ENCODE measurements at regions not wholly inside any gene's neighbourhood (a gene's known extent, or its start where the extent isn't known, plus 50 kb on each side); places are given as distances from the start of the nearest gene placed in this dataset.

DNA sequence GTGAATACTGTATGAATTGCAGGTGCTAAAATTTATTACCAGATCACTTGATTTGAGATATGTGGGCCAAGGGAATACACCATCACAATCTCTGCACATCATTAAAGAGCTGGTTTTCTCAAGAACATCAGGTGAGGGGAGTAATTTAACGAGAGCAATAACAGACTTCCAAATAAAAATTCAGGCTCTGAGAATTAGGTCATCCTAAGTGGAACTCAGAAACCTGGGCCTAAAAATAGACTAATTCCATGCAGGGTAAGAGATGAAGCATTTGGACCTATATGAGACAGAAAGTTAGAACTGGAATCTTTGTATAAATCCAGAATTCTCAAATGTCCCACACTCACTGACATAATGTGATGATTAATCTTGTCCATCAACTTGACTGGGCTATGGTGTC lies 331.1 kb downstream of the ZNF621 start:
- TF ChIP-seq, protein P1, sequence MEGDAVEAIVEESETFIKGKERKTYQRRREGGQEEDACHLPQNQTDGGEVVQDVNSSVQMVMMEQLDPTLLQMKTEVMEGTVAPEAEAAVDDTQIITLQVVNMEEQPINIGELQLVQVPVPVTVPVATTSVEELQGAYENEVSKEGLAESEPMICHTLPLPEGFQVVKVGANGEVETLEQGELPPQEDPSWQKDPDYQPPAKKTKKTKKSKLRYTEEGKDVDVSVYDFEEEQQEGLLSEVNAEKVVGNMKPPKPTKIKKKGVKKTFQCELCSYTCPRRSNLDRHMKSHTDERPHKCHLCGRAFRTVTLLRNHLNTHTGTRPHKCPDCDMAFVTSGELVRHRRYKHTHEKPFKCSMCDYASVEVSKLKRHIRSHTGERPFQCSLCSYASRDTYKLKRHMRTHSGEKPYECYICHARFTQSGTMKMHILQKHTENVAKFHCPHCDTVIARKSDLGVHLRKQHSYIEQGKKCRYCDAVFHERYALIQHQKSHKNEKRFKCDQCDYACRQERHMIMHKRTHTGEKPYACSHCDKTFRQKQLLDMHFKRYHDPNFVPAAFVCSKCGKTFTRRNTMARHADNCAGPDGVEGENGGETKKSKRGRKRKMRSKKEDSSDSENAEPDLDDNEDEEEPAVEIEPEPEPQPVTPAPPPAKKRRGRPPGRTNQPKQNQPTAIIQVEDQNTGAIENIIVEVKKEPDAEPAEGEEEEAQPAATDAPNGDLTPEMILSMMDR (IDR thresholded peaks at IDR 0.05) = no peak
- TF ChIP-seq POLR2A (IDR thresholded peaks at IDR 0.05) = no peak
- Histone ChIP-seq H3K9me3 (no peaks in the 10 kb centered on the region), H3K4me1 (peaks cover 0 to under 1% (median 0%) of the 10 kb centered on the region in 12 donors), H3K4me3 (no peak overlapping the region), H3K27ac (no peak overlapping the region), H3K36me3 (no peaks in the 10 kb centered on the region), H3K27me3 (no peaks in the 10 kb centered on the region)
- 68 to 82% (median 72%) methylated on average over 1 of the region's 1 CpG for WGBS, 4 donors
- DNase-seq (no peak), ATAC-seq (no peak)
- intact Hi-C loops (cut with DNase I) = no loop called here

DNA sequence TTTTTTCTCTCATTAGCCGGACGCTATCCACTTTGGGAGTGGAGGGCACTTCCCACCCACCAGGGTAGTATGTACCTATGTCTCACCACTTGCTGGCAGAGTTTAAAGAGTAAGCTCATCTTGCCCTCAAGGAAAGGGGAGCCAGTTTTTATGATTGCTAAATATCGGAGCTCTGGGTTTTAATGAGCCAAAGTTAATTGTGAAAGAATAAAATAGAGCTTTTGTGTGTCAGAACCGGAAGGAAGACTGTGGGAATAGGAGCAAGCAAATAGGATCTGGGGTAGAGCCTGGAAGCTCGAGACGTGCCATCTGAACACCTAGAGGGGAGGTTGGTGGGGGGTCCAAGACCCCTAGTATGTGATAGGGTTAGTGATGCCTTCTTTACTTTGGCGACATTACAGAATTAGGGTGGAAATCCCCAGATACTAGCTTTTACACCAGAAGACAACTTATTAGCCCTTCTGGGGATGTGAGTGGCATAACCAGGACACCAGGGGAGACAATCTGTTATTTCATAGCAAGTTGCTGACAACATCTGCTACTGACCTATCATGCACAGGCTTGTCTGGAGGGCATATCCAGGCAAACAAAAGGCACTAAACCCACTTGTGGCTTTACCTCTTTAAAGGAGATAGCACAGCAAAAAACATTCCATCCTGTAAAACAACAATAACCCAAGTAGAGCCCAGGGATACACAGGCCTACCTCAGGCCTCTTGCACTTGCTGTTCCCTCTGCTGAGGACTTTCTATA lies 333.8 kb downstream of the ZNF621 start:
- Histone ChIP-seq H3K4me1 (peaks cover 0 to under 1% (median 0%) of the 10 kb centered on the region in 12 donors), H3K36me3 (no peaks in the 10 kb centered on the region), H3K27ac (no peak overlapping the region), H3K27me3 (no peaks in the 10 kb centered on the region), H3K9me3 (no peaks in the 10 kb centered on the region), H3K4me3 (no peak overlapping the region)
- ATAC-seq = no peak
- DNase-seq = no peak
- intact Hi-C loops (cut with DNase I) = no loop called here
- TF ChIP-seq POLR2A (IDR thresholded peaks at IDR 0.05) = no peak
- TF ChIP-seq, protein P1 (IDR thresholded peaks at IDR 0.05) = no peak
- 80 to 89% (median 87%) methylated on average over 7 of the region's 7 CpGs for WGBS, 4 donors

DNA sequence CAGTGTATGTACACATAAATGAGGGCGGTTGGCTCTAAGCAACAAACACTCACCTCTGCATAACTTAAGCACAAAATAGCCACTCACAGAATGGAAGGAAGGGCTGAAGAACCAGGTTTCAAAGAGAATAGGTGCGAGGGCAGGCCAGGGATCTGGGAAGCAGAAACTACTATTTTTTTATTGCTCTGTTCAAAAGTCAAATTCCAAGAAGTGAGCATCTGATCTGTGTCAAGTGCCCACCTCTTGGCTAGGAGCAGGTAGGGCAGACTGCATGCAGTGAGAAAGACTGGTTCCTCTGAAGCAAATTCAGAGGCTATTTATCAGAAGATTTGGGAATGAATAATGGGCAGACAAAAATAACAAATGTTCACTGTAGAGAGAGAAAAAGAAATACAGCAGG lies 336.4 kb upstream of the CTNNB1 start:
- Histone ChIP-seq H3K36me3 (no peaks in the 10 kb centered on the region), H3K27ac (no peak overlapping the region), H3K4me1 (peaks cover 0 to 21% (median 0%) of the 10 kb centered on the region in 12 donors), H3K9me3 (no peaks in the 10 kb centered on the region), H3K27me3 (no peaks in the 10 kb centered on the region), H3K4me3 (no peak overlapping the region)
- no peak for DNase-seq
- TF ChIP-seq POLR2A (IDR thresholded peaks at IDR 0.05) = no peak
- TF ChIP-seq, protein P1 (IDR thresholded peaks at IDR 0.05) = no peak
- no peak for ATAC-seq
- intact Hi-C loops (cut with DNase I) = no loop called here
- WGBS, 4 donors = 97 to 99% (median 98%) methylated on average over 2 of the region's 2 CpGs

DNA sequence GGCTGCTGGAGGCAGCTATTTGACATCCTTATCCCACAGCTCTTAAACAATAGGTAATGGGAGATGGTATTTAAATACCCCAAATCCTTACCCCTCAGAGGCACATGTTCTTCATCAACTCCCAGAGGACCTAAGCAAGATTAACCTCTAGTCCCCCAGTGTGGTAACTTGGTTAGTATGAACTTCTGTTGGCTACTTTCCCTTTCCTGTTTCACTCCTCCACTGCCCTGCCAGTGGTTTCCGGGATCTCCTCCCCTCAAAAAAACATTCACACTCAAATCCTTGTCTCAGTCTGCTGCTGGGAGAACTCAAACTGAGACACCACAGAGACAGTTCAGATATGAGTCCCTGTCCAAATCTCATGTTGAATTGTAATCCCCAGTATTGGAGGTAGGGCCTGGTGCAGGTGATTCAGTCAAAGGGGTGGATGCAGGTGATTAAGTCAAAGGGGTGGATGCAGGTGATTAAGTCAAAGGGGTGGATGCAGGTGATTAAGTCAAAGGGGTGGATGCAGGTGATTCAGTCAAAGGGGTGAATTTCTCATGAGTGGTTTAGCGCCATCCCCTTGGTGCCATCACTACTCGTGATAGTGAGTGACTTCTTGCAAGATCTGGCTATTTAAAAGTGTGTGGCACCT lies 335.0 kb upstream of the CTNNB1 start:
- H3K36me3 ChIP-seq = no peaks in the 10 kb centered on the region
- ATAC-seq (no peak), DNase-seq (no peak)
- no peak overlapping the region for H3K27ac ChIP-seq
- no peak overlapping the region for H3K4me3 ChIP-seq
- TF ChIP-seq, protein P1 (IDR thresholded peaks at IDR 0.05) = no peak
- no peak for TF ChIP-seq POLR2A (IDR thresholded peaks at IDR 0.05)
- H3K4me1 ChIP-seq = peaks cover 0 to 24% (median 1%) of the 10 kb centered on the region in 12 donors
- H3K27me3 ChIP-seq = no peaks in the 10 kb centered on the region
- 80 to 88% (median 85%) methylated on average over 3 of the region's 3 CpGs for WGBS, 4 donors
- no peaks in the 10 kb centered on the region for H3K9me3 ChIP-seq
- intact Hi-C loops (cut with DNase I) = no loop called here

Measured in heart left ventricle (tissue), 16 donors.